ENCODE measurements at regions not wholly inside any gene's neighbourhood (a gene's known extent, or its start where the extent isn't known, plus 50 kb on each side); places are given as distances from the start of the nearest gene placed in this dataset.

DNA sequence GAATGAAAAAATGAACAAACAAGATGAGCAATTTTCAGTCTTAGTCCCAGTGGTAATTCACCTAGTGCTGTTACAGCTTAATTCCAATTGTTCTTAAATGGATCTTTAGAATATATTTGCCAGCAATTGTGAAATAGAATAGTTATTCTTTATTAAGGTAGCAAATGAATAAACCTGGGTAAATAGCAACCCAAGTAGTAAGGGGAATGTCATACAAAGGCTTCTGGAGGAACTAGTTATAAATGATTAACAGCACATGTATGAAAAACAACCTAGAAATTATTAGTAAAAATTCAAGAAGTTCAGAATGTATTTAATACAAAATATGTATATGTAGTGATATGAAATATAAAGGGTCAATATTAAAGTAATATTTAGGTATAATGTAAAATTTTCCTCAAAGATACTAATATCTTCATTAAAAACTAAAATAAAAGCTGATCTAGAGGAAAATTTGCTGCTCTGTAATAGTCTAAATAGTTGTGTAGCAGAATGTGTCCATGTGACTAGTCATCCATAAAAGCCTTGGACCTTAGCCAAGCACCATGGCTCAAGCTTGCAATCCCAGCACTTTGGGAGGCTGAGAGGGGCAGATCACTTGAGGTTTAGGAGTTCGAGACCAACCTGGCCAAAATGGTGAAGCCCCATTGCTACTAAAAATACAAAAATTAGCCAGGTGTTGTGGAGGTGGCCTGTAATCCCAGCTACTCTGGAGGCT lies 535.9 kb upstream of the ATXN8OS start:
- no peak for DNase-seq (ENCODE audit: extremely low spot score, unreplicated experiment)
- Mint-ChIP-seq H3K4me3 (no peak overlapping the region), H3K27ac (no peak overlapping the region), H3K9me3 (no peaks in the 10 kb centered on the region), H3K36me3 (no peaks in the 10 kb centered on the region), H3K27me3 (no peaks in the 10 kb centered on the region), H3K4me1 (ENCODE audit: unreplicated experiment) (no peaks in the 10 kb centered on the region)
- TF ChIP-seq, protein P1, sequence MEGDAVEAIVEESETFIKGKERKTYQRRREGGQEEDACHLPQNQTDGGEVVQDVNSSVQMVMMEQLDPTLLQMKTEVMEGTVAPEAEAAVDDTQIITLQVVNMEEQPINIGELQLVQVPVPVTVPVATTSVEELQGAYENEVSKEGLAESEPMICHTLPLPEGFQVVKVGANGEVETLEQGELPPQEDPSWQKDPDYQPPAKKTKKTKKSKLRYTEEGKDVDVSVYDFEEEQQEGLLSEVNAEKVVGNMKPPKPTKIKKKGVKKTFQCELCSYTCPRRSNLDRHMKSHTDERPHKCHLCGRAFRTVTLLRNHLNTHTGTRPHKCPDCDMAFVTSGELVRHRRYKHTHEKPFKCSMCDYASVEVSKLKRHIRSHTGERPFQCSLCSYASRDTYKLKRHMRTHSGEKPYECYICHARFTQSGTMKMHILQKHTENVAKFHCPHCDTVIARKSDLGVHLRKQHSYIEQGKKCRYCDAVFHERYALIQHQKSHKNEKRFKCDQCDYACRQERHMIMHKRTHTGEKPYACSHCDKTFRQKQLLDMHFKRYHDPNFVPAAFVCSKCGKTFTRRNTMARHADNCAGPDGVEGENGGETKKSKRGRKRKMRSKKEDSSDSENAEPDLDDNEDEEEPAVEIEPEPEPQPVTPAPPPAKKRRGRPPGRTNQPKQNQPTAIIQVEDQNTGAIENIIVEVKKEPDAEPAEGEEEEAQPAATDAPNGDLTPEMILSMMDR (conservative IDR thresholded peaks at IDR 0.05), result no peak

DNA sequence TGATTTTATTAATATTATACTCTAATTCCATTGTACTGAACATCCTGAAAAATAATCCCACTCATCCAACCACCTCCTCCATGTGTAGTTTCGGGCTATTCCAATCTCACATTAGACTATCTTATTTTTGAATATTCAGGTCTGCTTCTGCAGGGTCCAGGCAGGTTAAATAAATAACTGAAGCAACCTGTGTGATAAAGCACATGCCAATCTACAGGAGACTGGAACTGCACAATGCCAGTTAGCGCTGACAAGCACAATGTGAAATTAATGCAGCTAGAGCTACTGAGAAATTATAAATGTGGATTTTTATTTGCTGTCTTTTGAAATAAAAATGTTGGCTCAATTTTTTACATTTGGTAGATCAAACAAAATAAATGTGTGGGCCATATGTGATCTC lies 540.1 kb upstream of the ATXN8OS start:
- H3K4me1 Mint-ChIP-seq (ENCODE audit: unreplicated experiment), result no peaks in the 10 kb centered on the region
- H3K9me3 Mint-ChIP-seq, result peaks cover 4% of the 10 kb centered on the region
- no peaks in the 10 kb centered on the region for H3K27me3 Mint-ChIP-seq
- no peaks in the 10 kb centered on the region for H3K36me3 Mint-ChIP-seq
- TF ChIP-seq, protein P1 (conservative IDR thresholded peaks at IDR 0.05), result no peak
- H3K27ac Mint-ChIP-seq, result no peak overlapping the region
- H3K4me3 Mint-ChIP-seq, result no peak overlapping the region
- DNase-seq (ENCODE audit: extremely low spot score, unreplicated experiment), result no peak

DNA sequence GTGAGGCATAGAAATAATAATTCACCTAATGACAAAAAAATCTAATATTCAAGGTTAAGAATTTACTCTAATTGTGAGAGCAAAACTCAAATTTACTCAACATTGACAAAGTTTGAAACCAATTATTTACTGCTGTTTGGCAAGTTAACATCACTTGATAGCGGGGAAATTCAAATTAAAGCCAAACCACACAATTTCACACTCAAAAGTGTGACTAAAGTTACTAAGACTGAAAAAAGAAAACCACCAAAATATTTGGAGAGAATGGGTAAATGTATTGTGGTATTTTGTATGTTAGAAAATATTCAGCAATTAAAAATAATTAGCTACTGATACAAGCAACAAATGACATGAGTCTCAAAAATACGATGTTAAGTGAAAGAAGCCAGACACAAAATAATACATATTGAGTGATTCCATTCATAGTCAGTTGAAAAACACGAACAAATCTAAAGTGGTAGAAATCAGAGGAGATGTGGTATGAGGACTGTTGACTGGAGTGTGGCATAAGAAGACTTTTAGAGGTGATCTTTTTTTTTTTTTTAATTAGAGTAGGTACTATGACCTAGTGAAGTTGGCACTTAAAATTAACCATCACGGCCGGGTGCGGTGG lies 541.4 kb upstream of the ATXN8OS start:
- Mint-ChIP-seq H3K36me3 (no peaks in the 10 kb centered on the region), H3K27ac (no peak overlapping the region), H3K9me3 (peaks cover 4% of the 10 kb centered on the region), H3K27me3 (no peaks in the 10 kb centered on the region), H3K4me1 (ENCODE audit: unreplicated experiment) (no peaks in the 10 kb centered on the region), H3K4me3 (no peak overlapping the region)
- TF ChIP-seq, protein P1 (conservative IDR thresholded peaks at IDR 0.05), result no peak
- no peak for DNase-seq (ENCODE audit: extremely low spot score, unreplicated experiment)

DNA sequence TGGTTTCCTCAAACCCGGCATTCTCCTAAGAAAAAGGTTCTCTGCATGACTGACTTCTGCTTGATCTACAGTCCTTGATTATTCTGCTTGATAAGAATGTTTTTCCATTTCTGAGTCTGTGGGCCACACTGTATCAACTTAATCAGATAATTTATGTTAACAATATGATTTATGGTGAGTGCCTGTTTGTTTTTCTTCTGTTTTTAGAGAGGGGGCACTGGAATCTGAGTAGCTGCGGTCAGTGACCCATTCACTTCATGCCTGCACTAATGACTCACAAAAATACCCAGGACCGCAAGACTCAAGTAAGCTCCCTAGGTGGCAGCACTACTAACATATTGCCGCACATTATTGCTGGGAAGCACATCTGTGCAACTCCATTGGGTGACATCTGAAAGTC lies 542.3 kb upstream of the ATXN8OS start:
- H3K36me3 Mint-ChIP-seq, result no peaks in the 10 kb centered on the region
- H3K27me3 Mint-ChIP-seq, result no peaks in the 10 kb centered on the region
- H3K4me1 Mint-ChIP-seq (ENCODE audit: unreplicated experiment), result no peaks in the 10 kb centered on the region

DNA sequence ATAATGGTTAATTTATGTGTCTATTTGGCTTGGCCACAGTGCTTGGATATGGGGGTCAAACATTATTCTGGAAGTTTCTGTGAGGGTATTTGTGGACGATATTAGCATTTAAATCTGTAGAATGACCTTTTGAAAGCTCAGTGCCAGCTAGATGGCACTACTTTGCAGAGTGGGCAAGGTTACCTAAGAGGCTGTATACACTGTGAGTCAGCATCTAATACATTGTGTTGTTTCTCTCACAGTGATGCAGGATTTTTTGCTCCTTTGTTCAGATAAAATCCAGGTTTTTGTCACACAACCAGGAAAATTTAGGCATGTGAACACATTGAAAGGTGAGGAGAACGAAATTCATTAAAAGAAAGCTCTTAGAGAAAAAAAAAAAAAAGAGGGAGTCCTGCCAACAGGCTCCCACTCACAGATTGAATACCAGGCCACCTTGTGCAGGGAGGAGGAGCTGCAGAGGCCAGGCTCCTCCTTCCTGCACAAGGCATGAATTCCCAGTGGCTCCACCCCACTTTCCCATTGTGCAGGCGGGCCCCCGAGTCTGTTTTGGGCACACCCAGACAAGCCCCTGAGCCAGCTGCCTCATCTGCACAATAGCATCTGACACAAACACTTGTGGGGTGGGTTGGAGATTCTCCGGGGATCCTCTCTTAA lies 551.0 kb upstream of the ATXN8OS start:
- Mint-ChIP-seq H3K36me3 (no peaks in the 10 kb centered on the region), H3K4me3 (no peak overlapping the region), H3K4me1 (ENCODE audit: unreplicated experiment) (no peaks in the 10 kb centered on the region), H3K9me3 (no peaks in the 10 kb centered on the region), H3K27me3 (no peaks in the 10 kb centered on the region), H3K27ac (no peak overlapping the region)
- TF ChIP-seq, protein P1 (conservative IDR thresholded peaks at IDR 0.05), result no peak
- DNase-seq (ENCODE audit: extremely low spot score, unreplicated experiment), result no peak

More for the DNA sequence above, 542.3 kb upstream of the ATXN8OS start:
- Mint-ChIP-seq H3K9me3 (peaks cover 4% of the 10 kb centered on the region), H3K4me3 (no peak overlapping the region), H3K27ac (no peak overlapping the region)
- TF ChIP-seq, protein P1 (conservative IDR thresholded peaks at IDR 0.05), result peak; percentile 58
- DNase-seq (ENCODE audit: extremely low spot score, unreplicated experiment), result no peak
